SK-MEL-5 (cell line): ENCODE measurements at regions not wholly inside any gene's neighbourhood (a gene's known extent, or its start where the extent isn't known, plus 50 kb on each side); places are given as distances from the start of the nearest gene placed in this dataset.
A peak's percentile ranks its signal among the peaks of the same experiment; 100 is the strongest.

Experiments used
- DNase-seq: peaks from one replicate; pipeline ENCODE4 v3.0.0-alpha.2; 2016; ENCODE audit warnings: low read depth, low spot score
- in situ Hi-C: cut with HindIII; loops from 2 replicates; pipeline ENCODE4 v1.10.0; 2016; ENCODE audit warnings: low sequenced_read_pairs, high pct_unique_total_duplicates, low pct_unique_long_range_greater_than_20kb
- small RNA-seq, 2 experiments: library from RNA; depleted of rRNA; stranded (forward); fragments of <200 nt; gene quantifications; one replicate each; pipeline ENCODE3, GENCODE V24; 2014

DNA sequence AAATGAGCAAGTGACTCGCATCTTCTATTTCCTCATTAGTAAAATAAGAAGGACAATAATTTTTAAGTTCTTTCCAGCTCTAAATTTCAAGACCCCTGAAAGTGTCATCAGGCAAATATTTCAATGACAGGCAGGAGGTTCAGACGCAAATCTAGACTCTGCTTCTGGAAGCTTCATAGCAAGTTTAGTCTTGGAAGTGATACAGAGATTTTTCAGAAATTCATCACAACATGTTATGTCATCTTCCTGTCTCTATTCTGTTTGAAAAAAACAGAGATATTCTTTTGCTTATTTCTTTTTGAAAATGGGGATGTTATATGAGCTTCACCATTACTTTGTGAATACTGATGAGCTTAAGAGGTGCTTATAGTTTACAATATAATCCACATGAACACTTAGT, 74.0 kb downstream of the C3orf85 start:
- in situ Hi-C loops = no loop called here

DNA sequence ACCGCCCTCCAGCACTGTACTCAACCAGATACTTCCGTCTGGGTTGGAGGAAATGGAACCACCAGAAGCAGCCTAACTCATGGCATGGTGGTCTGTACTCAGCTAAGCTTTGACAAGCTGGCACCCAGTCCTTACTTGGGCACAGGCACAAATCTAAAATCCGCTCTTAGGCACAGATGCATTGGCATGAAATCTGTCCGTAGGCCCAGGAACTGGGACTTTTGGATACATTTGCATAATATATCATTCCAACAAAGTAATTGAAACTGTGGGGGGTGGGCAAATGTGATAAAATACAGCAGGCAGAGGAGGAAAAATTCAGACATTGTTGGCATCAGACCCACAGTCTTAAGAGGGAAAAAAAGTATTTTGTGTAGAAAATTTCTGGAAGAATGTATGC, 75.4 kb downstream of the C3orf85 start:
- in situ Hi-C loops = no loop called here
- no peak for DNase-seq

More for the DNA sequence above, 74.0 kb downstream of the C3orf85 start:
- DNase-seq = no peak

DNA sequence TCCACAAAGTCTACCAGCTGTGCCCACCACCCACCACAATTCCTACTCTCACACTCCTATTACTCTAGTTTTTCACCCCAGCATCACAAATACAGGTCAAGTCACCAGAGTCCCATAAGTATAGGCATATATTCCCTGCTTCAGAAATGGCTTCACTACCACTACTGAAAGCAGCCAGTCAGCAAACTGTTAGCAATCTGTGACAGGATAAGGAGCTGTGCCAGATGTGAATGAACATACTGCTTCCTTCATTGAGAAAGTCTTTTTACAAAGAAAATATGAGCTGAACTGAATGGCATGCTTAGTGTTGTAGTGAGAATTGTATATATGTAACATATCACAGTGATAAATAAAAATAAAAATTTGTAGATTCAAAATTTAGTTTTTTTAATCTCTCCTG, 76.8 kb downstream of the C3orf85 start:
- in situ Hi-C loops = no loop called here
- no peak for DNase-seq

DNA sequence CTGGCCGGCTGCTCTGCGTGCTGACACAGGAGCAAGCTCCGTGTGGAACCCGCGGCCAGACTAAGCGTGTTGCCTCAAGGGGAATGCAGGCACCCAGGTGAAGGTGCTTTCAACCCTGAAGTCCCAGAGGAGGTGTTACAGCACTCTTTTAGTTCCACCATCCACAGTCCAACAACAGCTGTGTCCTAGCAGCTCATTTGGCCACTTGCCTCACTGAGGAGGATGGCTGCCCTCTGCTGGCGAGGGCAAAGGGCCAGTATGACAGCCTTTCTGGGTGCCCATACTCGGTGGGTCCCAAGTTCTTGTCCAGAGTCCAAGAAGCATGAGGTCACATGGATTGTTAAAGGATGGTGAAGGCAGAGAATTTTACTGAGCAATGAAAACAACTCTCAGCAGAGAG, 87.8 kb downstream of the C3orf85 start:
- peak; percentile 69 for DNase-seq
- in situ Hi-C loops = no loop called here

DNA sequence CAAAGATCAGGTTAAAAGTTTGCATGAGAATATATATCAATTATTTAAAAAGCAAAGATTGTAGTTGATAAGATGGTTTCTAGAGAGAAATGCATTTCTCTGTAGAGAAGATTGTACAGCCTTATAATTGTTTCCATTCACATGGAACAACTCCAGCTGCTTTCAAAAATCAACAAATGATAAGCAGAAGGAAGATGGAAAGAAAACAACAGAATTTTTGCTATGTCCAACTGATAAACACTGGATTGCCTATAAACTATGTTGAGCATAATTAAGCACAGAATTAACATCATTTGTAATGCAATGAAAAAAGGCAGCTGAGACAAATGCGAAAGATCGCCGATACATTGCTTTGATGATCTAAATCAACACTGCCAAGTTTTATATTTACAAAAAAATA, 89.0 kb downstream of the C3orf85 start:
- in situ Hi-C loops = no loop called here
- no peak for DNase-seq

DNA sequence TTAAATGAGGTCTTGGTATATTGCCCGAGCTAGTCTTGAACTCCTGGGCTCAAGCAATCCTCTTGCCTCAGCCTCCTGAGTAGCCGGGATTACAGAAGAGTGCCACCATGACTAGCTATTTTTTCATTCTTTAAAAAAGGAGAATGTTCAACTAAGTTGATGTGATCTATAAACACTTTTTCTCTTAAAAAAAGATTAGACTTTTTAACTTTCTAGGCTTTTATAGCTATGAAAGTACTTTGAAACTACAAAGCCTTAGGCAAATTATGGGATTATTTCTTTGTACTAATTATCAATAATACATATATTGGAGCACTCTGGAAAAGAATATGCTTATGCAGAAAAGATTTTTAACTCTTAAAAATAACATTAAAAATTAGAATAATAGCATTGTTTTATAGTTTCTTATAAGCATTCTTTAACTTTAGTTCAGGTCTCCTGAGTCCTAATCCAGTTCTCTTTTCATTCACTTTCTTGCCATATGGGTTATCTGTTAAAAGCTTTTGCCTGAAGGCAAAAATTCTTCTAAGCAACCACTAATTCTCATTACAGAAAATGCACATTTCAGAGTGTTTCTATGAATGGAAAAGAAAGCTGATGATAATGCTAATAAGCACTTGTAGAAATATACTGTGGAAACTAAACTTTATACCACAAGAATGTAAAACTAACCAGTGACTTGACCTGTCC, 87.8 kb downstream of the DPPA2 start:
- DNase-seq = no peak
- in situ Hi-C loops = no loop called here

DNA sequence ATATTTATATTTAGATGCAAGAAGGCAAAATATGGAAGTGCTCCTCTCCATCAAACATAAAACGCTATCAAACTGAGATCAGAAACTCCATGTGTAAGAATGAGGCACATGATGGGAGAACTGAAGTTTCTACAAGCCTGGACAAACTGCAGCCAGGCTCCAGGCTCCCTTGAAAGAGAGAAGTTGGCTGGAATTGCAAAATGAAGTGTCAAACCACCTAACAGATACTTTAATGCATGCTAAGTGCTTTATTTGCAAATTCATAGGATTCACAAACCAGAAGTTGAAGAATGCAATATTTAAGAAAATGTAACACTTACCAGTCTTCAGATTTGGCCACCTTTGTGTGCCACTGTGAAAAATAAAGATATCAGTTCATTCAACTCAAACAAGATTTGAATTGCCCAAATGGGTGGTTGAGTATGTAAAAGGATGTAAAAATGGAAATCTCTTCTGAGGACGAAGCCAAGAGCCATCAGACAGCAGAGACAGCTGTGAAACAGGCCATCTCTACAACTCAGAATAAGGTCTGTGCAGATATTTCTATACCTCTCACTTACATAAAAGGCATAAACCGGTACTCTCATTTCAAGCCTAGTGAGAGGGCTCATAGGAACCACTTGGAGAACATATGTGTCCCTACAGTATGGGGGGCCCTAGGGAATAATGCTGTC, 87.0 kb downstream of the DPPA2 start:
- DNase-seq = no peak
- in situ Hi-C loops = no loop called here

DNA sequence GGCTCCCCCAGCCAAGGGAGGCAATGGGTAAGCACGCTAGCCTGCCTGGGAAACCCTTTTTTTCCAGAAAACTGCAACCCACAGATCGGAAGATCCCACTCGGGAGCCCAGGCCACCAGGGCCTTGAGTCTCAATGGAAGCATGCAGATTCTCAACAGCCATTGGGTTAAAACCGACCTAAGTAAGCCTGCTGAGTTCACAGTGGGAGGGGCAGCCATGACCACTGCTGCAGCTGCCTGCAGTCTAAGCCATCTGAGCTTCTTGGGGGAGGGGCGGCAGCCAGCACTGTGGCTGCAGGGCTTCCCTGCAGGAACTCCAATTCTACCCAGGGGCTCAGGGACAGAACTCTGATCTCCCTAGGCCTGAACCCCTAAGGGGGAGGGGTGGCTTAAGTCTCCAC, 82.0 kb downstream of the DPPA2 start:
- in situ Hi-C loops = no loop called here
- no peak for DNase-seq

DNA sequence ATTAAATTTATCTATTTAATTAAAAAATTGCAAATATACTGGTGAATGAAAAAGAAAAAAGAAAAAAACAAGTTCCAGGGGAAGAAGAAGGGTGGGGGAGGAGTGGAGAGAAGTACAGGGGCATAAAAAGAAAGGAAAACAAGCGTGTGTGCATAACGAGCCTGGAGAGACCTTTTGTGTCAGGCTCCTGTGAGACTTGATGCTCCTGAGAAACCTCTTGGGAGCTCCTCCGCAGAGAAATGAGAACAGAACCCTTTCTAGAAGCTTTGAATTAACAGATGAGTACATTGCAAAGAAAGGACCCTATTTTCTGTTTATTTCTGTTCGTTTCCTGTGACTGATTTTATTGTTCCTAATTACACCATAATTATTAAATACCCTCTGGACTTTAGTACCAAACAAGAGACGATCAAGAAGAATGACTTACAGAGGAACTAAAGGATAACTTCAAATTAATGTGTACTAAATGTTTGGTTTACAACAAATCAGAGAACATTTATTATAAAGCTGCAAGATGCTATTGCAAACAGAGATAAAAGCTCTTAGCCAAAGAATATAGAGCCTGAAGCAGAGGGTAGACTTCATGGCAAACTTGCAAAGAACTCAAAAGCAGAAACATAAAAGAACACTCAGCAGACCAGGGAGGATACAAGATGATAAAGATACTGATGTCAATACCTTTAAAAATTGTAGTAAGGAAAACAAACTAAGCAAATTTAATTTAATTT, 74.7 kb downstream of the DPPA2 start:
- in situ Hi-C loops = no loop called here
- peak; percentile 28 for DNase-seq

DNA sequence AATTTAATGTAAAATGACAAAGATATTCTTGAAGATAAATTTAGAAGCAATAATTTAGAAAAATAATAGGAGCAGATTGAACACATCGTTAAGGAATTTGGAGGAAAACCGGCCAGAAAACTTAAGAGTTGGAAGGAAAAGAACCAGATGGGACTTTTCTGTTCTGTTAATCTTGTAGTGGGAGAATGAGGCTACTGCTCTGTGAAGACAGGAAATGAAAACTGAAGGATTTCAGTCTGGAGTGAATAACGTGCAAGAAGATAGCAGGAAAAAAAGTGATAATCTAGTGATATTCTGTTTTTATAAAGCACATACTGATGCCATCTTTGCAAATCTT, 74.2 kb downstream of the DPPA2 start:
- in situ Hi-C loops = no loop called here
- no peak for DNase-seq

Small RNAs in the stretch of these regions (small RNA-seq; reads per million reads assigned to genes)
- gene RNU6-1236P = 0 reads per million in 2 experiments
